Osteoblast (primary cell): ENCODE measurements at regions not wholly inside any gene's neighbourhood (a gene's known extent, or its start where the extent isn't known, plus 50 kb on each side); places are given as distances from the start of the nearest gene placed in this dataset.

ENCODE experiments used
- DNase-seq: peaks from one replicate; pipeline ENCODE4 v3.0.0; 2011; ENCODE audit warnings: low spot score, mixed read lengths; ENCODE audit not compliant: insufficient read length; ENCODE audit errors: missing footprints
- H2AFZ ChIP-seq: 2 replicates; pipeline ENCODE4 v1.6.0; 2011; ENCODE audit warnings: mild to moderate bottlenecking, low read length
- H3K27ac ChIP-seq: 2 replicates; pipeline ENCODE4 v1.5.1; 2011; ENCODE audit warnings: mild to moderate bottlenecking, low read depth, low read length, moderate library complexity
- H3K27me3 ChIP-seq: 2 replicates; pipeline ENCODE4 v1.6.0; 2012; ENCODE audit warnings: mild to moderate bottlenecking, control low read depth, inconsistent platforms, low read length, moderate library complexity; ENCODE audit not compliant: insufficient read depth
- H3K36me3 ChIP-seq: 2 replicates; pipeline ENCODE4 v1.5.1; 2011; ENCODE audit warnings: mild to moderate bottlenecking, low read length, control low read depth, moderate library complexity; ENCODE audit not compliant: insufficient read depth
- H3K4me1 ChIP-seq: 2 replicates; pipeline ENCODE4 v1.5.1; 2011; ENCODE audit warnings: mild to moderate bottlenecking, low read length, control low read depth, moderate library complexity; ENCODE audit not compliant: insufficient read depth
- H3K4me2 ChIP-seq: 2 replicates; pipeline ENCODE4 v1.6.0; 2011; ENCODE audit warnings: mild to moderate bottlenecking, low read length; ENCODE audit not compliant: insufficient read depth
- H3K4me3 ChIP-seq: fragments of 200-600 bp; sonication (generic); 3 replicates; pipeline ENCODE4 v1.5.1; 2012; ENCODE audit warnings: mild to moderate bottlenecking, low read length, inconsistent platforms; ENCODE audit not compliant: insufficient read depth
- H3K79me2 ChIP-seq: 2 replicates; pipeline ENCODE4 v1.6.0; 2012; ENCODE audit warnings: mild to moderate bottlenecking, low read length, control low read depth, inconsistent platforms; ENCODE audit not compliant: insufficient read depth
- H3K9me3 ChIP-seq: 2 replicates; pipeline ENCODE4 v1.5.1; 2011; ENCODE audit warnings: low read depth, low read length, control low read depth
- H4K20me1 ChIP-seq: 2 replicates; pipeline ENCODE4 v1.6.0; 2012; ENCODE audit warnings: mild to moderate bottlenecking, low read length, control low read depth; ENCODE audit not compliant: insufficient read depth
- CTCF ChIP-seq: IDR thresholded peaks from 2 replicates; pipeline ENCODE4 v1.5.1; 2011; ENCODE audit warnings: mild to moderate bottlenecking, low read depth, low read length, moderate library complexity; ENCODE audit errors: extremely low read depth

- Histone ChIP-seq H3K4me3 (no peak overlapping the region), H4K20me1 (no peaks in the 10 kb centered on the region), H3K36me3 (no peaks in the 10 kb centered on the region), H3K27ac (no peak overlapping the region), H3K9me3 (no peaks in the 10 kb centered on the region), H3K79me2 (no peaks in the 10 kb centered on the region), H3K4me1 (no peaks in the 10 kb centered on the region), H3K4me2 (no peak overlapping the region), H3K27me3 (no peaks in the 10 kb centered on the region), H2AFZ (no peak overlapping the region)
- DNase-seq, result no peak
- peak; percentile 72 for TF ChIP-seq CTCF
Observed at GRCh38 chr4:82201805-82202641, 171.8 kb downstream of the HNRNPD start.

- H3K4me3 ChIP-seq, result no peak overlapping the region
- DNase-seq, result no peak
- no peaks in the 10 kb centered on the region for H3K36me3 ChIP-seq
- no peak overlapping the region for H2AFZ ChIP-seq
- H3K9me3 ChIP-seq, result no peaks in the 10 kb centered on the region
- H3K79me2 ChIP-seq, result no peaks in the 10 kb centered on the region
- no peak for TF ChIP-seq CTCF
- H3K4me2 ChIP-seq, result no peak overlapping the region
- no peaks in the 10 kb centered on the region for H4K20me1 ChIP-seq
- no peak overlapping the region for H3K27ac ChIP-seq
- H3K27me3 ChIP-seq, result no peaks in the 10 kb centered on the region
- H3K4me1 ChIP-seq, result no peaks in the 10 kb centered on the region
Observed at GRCh38 chr4:82201303-82201702, 172.5 kb downstream of the HNRNPD start.

- Histone ChIP-seq H3K36me3 (no peaks in the 10 kb centered on the region), H3K27me3 (no peaks in the 10 kb centered on the region), H3K27ac (no peak overlapping the region), H3K79me2 (no peaks in the 10 kb centered on the region), H4K20me1 (no peaks in the 10 kb centered on the region), H3K4me1 (no peaks in the 10 kb centered on the region), H3K9me3 (no peaks in the 10 kb centered on the region), H3K4me2 (no peak overlapping the region), H2AFZ (no peak overlapping the region), H3K4me3 (no peak overlapping the region)
- TF ChIP-seq CTCF, result no peak
- no peak for DNase-seq
Observed at GRCh38 chr4:82200046-82200445, 173.7 kb downstream of the HNRNPD start.

- no peak overlapping the region for H2AFZ ChIP-seq
- H3K4me3 ChIP-seq, result no peak overlapping the region
- H3K36me3 ChIP-seq, result no peaks in the 10 kb centered on the region
- no peaks in the 10 kb centered on the region for H3K79me2 ChIP-seq
- no peaks in the 10 kb centered on the region for H3K9me3 ChIP-seq
- H4K20me1 ChIP-seq, result no peaks in the 10 kb centered on the region
- no peak for TF ChIP-seq CTCF
- no peak overlapping the region for H3K27ac ChIP-seq
- no peaks in the 10 kb centered on the region for H3K27me3 ChIP-seq
- H3K4me1 ChIP-seq, result no peaks in the 10 kb centered on the region
- no peak overlapping the region for H3K4me2 ChIP-seq
- DNase-seq, result no peak
Observed at GRCh38 chr4:82194329-82194728, 179.5 kb downstream of the HNRNPD start.
